ENCODE measurements at regions not wholly inside any gene's neighbourhood (a gene's known extent, or its start where the extent isn't known, plus 50 kb on each side); places are given as distances from the start of the nearest gene placed in this dataset.

GRCh38 chr1:98420376-98421084 lies 241.0 kb upstream of the SNX7 start:
- no peak for TF ChIP-seq CTCF (IDR thresholded peaks at IDR 0.05; ENCODE audit: low read depth, low read length)
- H3K4me1 ChIP-seq (ENCODE audit: low read depth): no peaks in the 10 kb centered on the region
- DNase-seq (ENCODE audit: low read depth in 1 of 2, low spot score in 1 of 2): no peak
- no peaks in the 10 kb centered on the region for H3K9me3 ChIP-seq (ENCODE audit: low read depth)
- no peaks in the 10 kb centered on the region for H3K36me3 ChIP-seq
- H3K27ac ChIP-seq: no peak overlapping the region
- no peaks in the 10 kb centered on the region for H3K27me3 ChIP-seq
- no peak overlapping the region for H3K4me3 ChIP-seq

GRCh38 chr1:98417820-98418219 lies 243.7 kb upstream of the SNX7 start:
- no peak for TF ChIP-seq CTCF (IDR thresholded peaks at IDR 0.05; ENCODE audit: low read depth, low read length)
- no peak for DNase-seq (ENCODE audit: low read depth in 1 of 2, low spot score in 1 of 2)
- H3K36me3 ChIP-seq: no peaks in the 10 kb centered on the region
- H3K9me3 ChIP-seq (ENCODE audit: low read depth): no peaks in the 10 kb centered on the region
- no peaks in the 10 kb centered on the region for H3K27me3 ChIP-seq
- H3K4me1 ChIP-seq (ENCODE audit: low read depth): no peaks in the 10 kb centered on the region
- H3K4me3 ChIP-seq: no peak overlapping the region
- no peak overlapping the region for H3K27ac ChIP-seq

GRCh38 chr1:98410082-98410481 lies 251.4 kb upstream of the SNX7 start:
- TF ChIP-seq CTCF (IDR thresholded peaks at IDR 0.05; ENCODE audit: low read depth, low read length): no peak
- Histone ChIP-seq H3K27ac (no peak overlapping the region), H3K27me3 (no peaks in the 10 kb centered on the region), H3K9me3 (ENCODE audit: low read depth) (no peaks in the 10 kb centered on the region), H3K4me3 (no peak overlapping the region), H3K4me1 (ENCODE audit: low read depth) (no peaks in the 10 kb centered on the region), H3K36me3 (no peaks in the 10 kb centered on the region)
- DNase-seq (ENCODE audit: low read depth in 1 of 2, low spot score in 1 of 2): no peak

GRCh38 chr1:98406352-98407088 lies 255.0 kb upstream of the SNX7 start:
- TF ChIP-seq CTCF (IDR thresholded peaks at IDR 0.05; ENCODE audit: low read depth, low read length): no peak
- Histone ChIP-seq H3K9me3 (ENCODE audit: low read depth) (no peaks in the 10 kb centered on the region), H3K4me3 (no peak overlapping the region), H3K27ac (no peak overlapping the region), H3K36me3 (no peaks in the 10 kb centered on the region), H3K4me1 (ENCODE audit: low read depth) (no peaks in the 10 kb centered on the region), H3K27me3 (no peaks in the 10 kb centered on the region)
- no peak for DNase-seq (ENCODE audit: low read depth in 1 of 2, low spot score in 1 of 2)

- H3K9me3 ChIP-seq (ENCODE audit: low read depth): no peaks in the 10 kb centered on the region
- H3K27me3 ChIP-seq: no peaks in the 10 kb centered on the region
- H3K36me3 ChIP-seq: no peaks in the 10 kb centered on the region
- H3K27ac ChIP-seq: no peak overlapping the region
- no peak overlapping the region for H3K4me3 ChIP-seq
- TF ChIP-seq CTCF (IDR thresholded peaks at IDR 0.05; ENCODE audit: low read depth, low read length): no peak
- no peak for DNase-seq (ENCODE audit: low read depth in 1 of 2, low spot score in 1 of 2)
- H3K4me1 ChIP-seq (ENCODE audit: low read depth): no peaks in the 10 kb centered on the region
Measured at GRCh38 chr1:98405581-98406074, 255.9 kb upstream of the SNX7 start.

Data from cardiac muscle cell (in vitro differentiated cells and primary cell).